H1 (cell line): ENCODE measurements at regions not wholly inside any gene's neighbourhood (a gene's known extent, or its start where the extent isn't known, plus 50 kb on each side); places are given as distances from the start of the nearest gene placed in this dataset.

Experiments used
- CBX5 ChIP-seq: fragments of 300-800, 300-1000 bp; sonication (generic); IDR thresholded peaks from 2 replicates; pipeline ENCODE4 v1.7.1; 2016; ENCODE audit warnings: antibody characterized with exemption, low read length, low read depth
- CTCF ChIP-seq, 3 experiments: IDR thresholded peaks; 1 replicate in 2 of 3; 2 replicates in 1 of 3; pipeline versions ENCODE4 v1.5.1 to v1.6.1; 2011; ENCODE audit warnings: low read length in 3 of 3, mild to moderate bottlenecking in 3 of 3, inconsistent platforms in 2 of 3, low read depth in 1 of 3, moderate library complexity in 1 of 3; ENCODE audit not compliant: insufficient read depth in 1 of 3; ENCODE audit errors: control extremely low read depth in 1 of 3
- FOSL1 ChIP-seq: IDR thresholded peaks from 2 replicates; pipeline ENCODE4 v1.6.1; 2011; ENCODE audit warnings: mild to moderate bottlenecking, low read depth, low read length, moderate library complexity; ENCODE audit not compliant: insufficient read depth
- JUND ChIP-seq: IDR thresholded peaks from 2 replicates; pipeline ENCODE4 v1.6.1; 2011; ENCODE audit warnings: mild to moderate bottlenecking, improper control_type of control experiment, low read length
- KDM1A ChIP-seq: fragments of 200-600, 300-600 bp; sonication (generic); IDR thresholded peaks from 2 replicates; pipeline ENCODE4 v1.7.1; 2016; ENCODE audit warnings: mild to moderate bottlenecking, low read length, borderline replicate concordance
- MAFK ChIP-seq: IDR thresholded peaks from 2 replicates; pipeline ENCODE4 v1.6.1; 2012; ENCODE audit warnings: low read depth, mild to moderate bottlenecking, improper control_type of control experiment, low read length
- POLR2A ChIP-seq, 2 experiments: IDR thresholded peaks; 1 replicate in 1 of 2; 2 replicates in 1 of 2; pipeline ENCODE4 v1.6.1; 2011; ENCODE audit warnings: low read depth in 2 of 2, low read length in 2 of 2, mild to moderate bottlenecking in 2 of 2; ENCODE audit errors: control extremely low read depth in 1 of 2
- RAD21 ChIP-seq, 2 experiments: IDR thresholded peaks in 1 of 2; conservative IDR thresholded peaks in 1 of 2; 2 replicates each; pipeline ENCODE4 v1.6.1; 2011; ENCODE audit warnings: low read depth in 2 of 2, low read length in 2 of 2, improper control_type of control experiment in 1 of 2, inconsistent platforms in 1 of 2, mild to moderate bottlenecking in 1 of 2, moderate library complexity in 1 of 2
- TAF1 ChIP-seq: IDR thresholded peaks from 2 replicates; pipeline ENCODE4 v1.6.1; 2011; ENCODE audit warnings: mild to moderate bottlenecking, low read depth, low read length
- YY1 ChIP-seq: IDR thresholded peaks from 2 replicates; pipeline ENCODE4 v1.6.1; 2011; ENCODE audit warnings: low read depth, mild to moderate bottlenecking, low read length

DNA sequence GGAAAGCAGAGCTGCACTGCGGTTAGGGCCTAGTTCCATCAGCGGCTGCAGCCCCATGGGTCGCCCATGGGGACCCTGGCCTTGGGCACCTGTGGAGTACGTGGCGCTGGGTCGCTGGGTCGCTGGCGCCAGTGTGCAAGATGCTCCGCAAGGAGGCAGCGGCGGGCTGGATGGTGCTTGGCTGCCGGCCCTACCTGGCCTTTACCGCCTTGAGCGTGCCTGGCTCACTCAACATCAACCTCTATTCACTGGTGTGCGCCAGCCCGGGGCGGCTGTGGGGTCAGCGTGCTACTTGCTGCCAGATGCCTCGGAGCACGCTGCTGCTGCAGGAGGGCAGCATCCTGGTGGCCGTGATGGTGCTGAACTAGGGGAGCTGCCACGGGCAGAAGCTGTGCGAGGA lies 85.1 kb upstream of the RHOU start:
- peak; percentile 61 to 79 (median 68) for TF ChIP-seq CTCF (IDR thresholded peaks at IDR 0.05; ENCODE audit: control extremely low read depth in 1 of 3, insufficient read depth in 1 of 3, low read depth in 1 of 3, low read length in 3 of 3)
- no peak for TF ChIP-seq CBX5
- TF ChIP-seq POLR2A (IDR thresholded peaks at IDR 0.05; ENCODE audit: control extremely low read depth in 1 of 2, low read depth in 2 of 2, low read length in 2 of 2) = no peak
- TF ChIP-seq FOSL1 = no peak
- TF ChIP-seq RAD21 (IDR thresholded peaks at IDR 0.05 in 1 of 2, conservative IDR thresholded peaks at IDR 0.05 in 1 of 2; ENCODE audit: low read depth in 2 of 2, low read length in 2 of 2) = peak; percentile 64 to 69
- no peak for TF ChIP-seq MAFK
- no peak for TF ChIP-seq YY1
- TF ChIP-seq JUND = no peak
- TF ChIP-seq KDM1A = 0 out of 2 replicates have a peak, but pooled peaks have one; percentile 20
- no peak for TF ChIP-seq TAF1
